GM21526 (cell line): ENCODE measurements at regions not wholly inside any gene's neighbourhood (a gene's known extent, or its start where the extent isn't known, plus 50 kb on each side); places are given as distances from the start of the nearest gene placed in this dataset.

ENCODE experiments used
- ATAC-seq: cut with Tn5 transposase; IDR thresholded peaks from one replicate; pipeline ENCODE4 v1.9.1; 2021; ENCODE audit warnings: moderate library complexity; ENCODE audit not compliant: unreplicated experiment, low FRiP score

DNA sequence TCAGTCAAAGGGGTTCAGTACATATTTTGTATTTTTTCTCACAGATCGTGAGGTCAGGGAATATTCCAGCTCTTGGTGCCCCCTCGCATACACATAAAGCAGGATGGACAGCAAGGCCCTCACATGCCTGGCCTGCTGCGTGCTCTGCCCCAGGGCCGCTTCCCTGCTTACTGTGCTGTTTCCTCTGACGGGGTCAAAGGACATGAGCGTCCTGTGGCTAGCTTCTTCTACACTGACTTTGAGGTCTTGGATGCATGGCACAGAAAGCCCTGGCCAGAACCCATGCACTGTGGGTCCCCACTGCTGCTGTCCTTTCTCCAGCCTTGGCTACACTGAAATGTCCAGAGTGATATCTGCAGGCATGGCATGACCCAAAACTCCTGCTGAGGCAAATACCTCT lies 92.5 kb upstream of the GGTLC1 start:
- ATAC-seq, result no peak

- no peak for ATAC-seq
These were observed 91.3 kb upstream of the GGTLC1 start for GRCh38 chr20:24079661-24080412.

- ATAC-seq, result no peak
These were observed 88.6 kb upstream of the GGTLC1 start for GRCh38 chr20:24077145-24077544.

DNA sequence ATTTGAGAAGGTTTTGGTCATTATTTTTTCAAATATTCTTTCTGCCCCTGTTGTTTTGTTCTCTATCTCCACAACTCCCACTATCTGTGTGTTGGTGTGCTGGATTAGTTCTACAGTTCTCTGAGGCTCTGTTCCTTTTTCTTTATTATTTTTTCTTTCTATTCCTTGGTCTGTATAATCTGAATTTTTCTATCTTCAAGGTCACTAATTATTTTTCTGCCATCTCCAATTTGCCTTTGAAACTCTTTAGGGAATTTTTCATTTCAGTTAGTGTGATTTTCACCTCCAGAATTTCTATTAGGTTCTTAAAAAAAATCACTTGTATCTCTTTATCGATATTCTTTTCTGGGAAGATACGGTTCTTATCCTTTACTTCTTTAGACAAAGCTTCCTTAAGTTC lies 82.1 kb upstream of the GGTLC1 start:
- no peak for ATAC-seq

- no peak for ATAC-seq
These were observed 77.6 kb upstream of the GGTLC1 start for GRCh38 chr20:24066076-24066700.

GRCh38 chr20:24064915-24065314 lies 76.3 kb upstream of the GGTLC1 start:
- ATAC-seq, result no peak

DNA sequence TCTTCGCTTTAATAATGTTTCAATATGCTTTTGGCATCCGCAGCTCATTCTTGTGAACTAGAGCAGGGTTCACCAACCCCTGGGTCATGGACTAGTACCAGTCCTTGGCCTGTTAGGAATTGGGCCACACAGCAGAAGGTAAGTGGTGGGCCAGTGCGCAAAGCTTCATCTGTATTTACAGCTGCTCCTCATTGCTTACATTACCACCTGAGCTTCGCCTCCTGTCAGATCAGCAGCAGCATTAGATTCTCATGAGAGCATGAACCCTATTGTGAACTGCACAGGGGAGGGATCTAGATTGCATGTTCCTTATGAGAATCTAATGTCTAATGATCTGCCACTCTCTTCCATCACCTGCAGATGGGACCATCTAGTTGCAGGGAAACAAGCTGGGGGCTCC lies 75.5 kb upstream of the GGTLC1 start:
- no peak for ATAC-seq

DNA sequence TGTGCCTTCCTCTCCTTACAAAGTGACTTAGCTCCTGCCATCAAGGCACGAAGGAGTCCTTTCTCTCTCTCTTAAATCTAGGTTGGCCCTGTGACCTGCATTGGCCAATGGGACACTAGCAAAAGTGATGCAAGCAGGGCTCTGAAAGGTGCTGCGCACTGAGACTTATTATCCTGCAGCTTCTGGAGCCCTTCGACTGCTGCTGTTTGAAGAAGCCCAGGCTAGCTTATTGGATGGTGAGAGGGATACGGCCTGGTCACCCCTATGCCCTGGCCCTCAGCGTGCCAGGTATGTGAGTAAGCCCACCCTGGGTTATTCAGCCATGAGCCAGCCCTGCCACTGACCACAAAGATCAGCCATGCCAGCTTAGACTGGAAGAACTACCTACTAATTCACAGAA lies 74.5 kb upstream of the GGTLC1 start:
- no peak for ATAC-seq

DNA sequence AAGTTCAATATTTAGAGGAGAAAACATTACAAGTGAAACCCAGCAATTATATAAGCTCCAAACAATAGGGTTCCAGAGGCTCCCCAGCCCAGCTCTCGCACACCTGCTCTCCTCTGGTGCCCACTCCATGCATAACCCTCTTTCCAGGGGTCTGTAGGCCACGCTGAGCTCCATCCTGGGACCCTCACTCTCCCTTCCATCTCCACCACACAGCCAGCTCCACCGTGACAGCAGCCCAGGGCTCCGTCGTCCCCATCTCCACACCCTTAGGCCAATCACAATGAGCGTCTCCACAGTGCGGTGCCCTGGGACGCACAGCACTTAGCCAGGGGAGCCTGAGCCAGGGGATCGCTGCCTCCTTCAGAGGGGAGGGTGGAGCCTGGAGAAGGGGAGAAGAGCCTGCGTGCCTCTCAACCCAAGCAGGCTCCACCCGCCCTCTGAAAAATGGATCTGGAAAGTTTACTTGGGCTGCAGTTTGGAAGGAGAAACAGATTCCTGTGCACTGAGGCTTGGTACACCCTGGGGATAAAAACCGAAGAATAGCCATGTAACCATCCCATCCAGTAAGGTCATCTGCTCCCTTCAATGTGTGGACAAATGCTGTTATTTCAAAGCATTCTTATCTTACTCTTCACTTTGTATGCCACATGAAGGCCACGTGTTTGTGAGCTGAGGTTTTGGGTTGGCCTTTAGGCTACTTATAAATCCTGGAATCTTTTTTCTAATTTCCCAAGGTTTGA lies 72.4 kb upstream of the GGTLC1 start:
- no peak for ATAC-seq

DNA sequence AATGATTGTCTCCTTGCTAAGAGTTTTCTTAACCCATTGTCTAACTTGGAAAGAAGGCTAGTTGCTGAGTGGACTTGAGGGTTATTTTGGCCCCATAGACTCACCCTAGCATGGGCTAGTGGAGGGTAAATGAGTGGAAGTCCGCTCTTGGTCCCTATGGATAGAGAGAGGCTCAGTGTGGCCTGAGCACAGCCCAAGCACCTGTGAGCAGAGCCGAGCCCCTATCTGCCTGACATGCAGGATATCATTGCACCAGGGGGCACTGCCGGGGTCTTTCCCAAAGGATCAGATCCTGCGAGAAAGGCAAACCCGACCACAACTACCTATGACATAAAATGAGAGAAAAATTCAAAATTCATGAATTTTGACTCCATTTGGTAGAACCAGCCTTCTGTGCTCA lies 70.6 kb upstream of the GGTLC1 start:
- ATAC-seq, result no peak

- ATAC-seq, result no peak
These were observed 67.9 kb upstream of the GGTLC1 start for GRCh38 chr20:24056491-24056890.

DNA sequence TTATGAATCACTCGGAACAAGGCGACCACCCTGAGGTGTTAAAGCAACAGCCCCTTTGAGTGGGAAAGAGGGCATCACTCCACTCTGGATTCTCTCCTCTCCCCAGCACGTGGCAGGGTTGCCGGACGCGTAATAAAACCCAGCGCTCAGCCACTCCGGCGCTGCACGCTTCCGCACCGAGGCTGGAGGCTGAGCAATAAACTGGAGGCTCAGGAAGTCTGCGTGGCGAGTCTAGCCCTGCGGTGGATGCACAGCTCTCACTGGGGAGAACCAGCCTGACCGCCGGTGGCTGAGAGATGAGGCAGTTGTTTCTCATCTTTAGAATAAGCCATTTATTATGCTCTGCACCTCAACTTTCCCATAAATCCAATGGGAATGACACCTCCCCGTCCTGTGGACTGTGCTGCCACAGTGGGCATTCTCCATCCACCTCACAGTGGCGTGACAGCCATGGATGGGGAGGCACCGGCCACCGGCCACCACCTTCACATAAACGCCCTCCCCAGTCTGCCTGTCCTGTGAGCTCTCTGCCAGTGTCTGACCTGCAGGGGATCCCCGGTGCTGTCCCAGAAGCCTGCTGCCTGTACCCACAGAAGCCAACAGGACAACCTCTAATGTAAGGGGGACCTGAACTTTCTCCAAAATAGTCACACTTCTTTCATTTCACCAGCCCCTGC lies 64.2 kb upstream of the GGTLC1 start:
- no peak for ATAC-seq

GRCh38 chr20:24051160-24051559 lies 62.6 kb upstream of the GGTLC1 start:
- ATAC-seq, result no peak

DNA sequence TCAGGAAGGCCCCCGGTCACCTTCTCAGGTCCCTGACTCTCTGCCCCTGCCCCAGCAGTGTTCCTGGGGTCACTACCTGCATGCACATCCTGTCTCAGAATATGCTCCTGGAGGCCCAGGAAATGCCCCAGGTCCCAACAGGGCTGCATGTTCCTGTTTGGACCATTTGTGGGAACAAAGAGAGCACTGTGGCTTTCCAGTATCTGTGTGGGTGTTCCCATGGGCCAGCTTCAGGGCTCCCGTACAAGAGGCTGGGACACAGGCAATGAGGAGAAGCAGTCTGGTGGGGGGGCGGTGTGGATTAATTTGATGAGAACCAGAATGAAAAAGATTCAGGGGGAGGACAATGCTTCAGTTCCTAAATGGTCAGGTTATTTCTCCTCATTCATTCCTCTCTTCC lies 61.5 kb upstream of the GGTLC1 start:
- no peak for ATAC-seq

DNA sequence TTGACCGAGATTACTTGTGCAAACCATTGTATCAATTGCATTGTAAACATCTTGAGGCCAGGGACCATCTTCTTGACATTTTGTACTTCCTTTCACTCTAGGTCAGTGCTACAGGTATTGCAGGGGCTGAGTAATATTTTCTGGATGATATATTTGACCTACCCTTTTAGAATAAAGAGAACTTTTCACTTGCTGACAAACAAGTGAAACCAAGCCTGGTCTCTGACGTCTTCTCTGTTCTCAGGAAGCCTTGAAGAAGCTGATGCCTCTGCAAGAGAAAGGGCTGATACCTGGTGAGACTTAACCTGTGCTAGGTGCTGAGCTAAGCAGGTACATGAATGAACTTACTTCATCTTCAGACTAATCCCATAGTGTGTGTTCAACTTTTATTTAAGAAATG lies 60.5 kb upstream of the GGTLC1 start:
- ATAC-seq, result no peak

GRCh38 chr20:24048024-24048611 lies 59.5 kb upstream of the GGTLC1 start:
- no peak for ATAC-seq

- ATAC-seq, result no peak
These were observed 58.3 kb upstream of the GGTLC1 start for GRCh38 chr20:24046888-24047287.

GRCh38 chr20:24045621-24046318 lies 57.2 kb upstream of the GGTLC1 start:
- ATAC-seq, result no peak

GRCh38 chr20:24043294-24043693 lies 54.7 kb upstream of the GGTLC1 start:
- ATAC-seq, result no peak

DNA sequence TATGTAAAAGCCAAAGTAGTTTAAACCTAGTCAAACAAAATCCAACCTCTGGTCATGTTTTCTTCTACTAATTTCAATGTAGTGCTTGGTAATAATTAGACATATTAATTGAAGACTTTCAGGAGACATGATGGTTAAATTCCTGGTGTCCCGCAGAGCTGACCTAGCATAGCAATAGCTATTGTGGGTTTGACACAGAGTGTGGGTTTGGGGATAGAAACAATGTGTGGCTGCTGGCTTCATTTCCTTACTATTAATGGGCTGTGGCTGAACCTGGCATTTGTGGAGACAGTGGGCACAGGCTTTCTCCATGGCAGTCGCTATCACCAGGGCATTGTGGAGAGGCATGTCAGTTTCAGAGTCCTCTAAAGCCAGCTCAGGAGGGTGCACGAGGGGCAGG lies 54.1 kb upstream of the GGTLC1 start:
- no peak for ATAC-seq
